Stomach (tissue), 4 donors: ENCODE measurements at regions not wholly inside any gene's neighbourhood (a gene's known extent, or its start where the extent isn't known, plus 50 kb on each side); places are given as distances from the start of the nearest gene placed in this dataset.

Experiments used
- EP300 ChIP-seq: sonication (generic); formaldehyde crosslinking; IDR thresholded peaks from one replicate; pipeline ENCODE4 v1.6.1; 2017; ENCODE audit warnings: antibody characterized with exemption
- POLR2A ChIP-seq, 4 donors: fragments of 450-650 bp; IDR thresholded peaks; one replicate each; pipeline ENCODE4 v1.6.1; 2016; ENCODE audit warnings: antibody characterized with exemption in 4 of 4, control low read depth in 2 of 4, mild to moderate bottlenecking in 1 of 4, moderate library complexity in 1 of 4
- POLR2AphosphoS5 ChIP-seq, 3 donors: sonication (generic); formaldehyde crosslinking; IDR thresholded peaks; one replicate each; pipeline ENCODE4 v1.6.1; 2016; ENCODE audit warnings: antibody characterized with exemption in 3 of 3
- TF ChIP-seq, protein P1 (sequence below), 7 experiments: fragments of 450-650 bp in 4 of 7; fragments of 200-600 bp in 3 of 7; sonication (generic) in 3 of 7; IDR thresholded peaks; one replicate each; pipeline ENCODE4 v1.5.1; 2016 to 2019; ENCODE audit warnings: antibody characterized with exemption in 7 of 7, control low read depth in 2 of 7, mild to moderate bottlenecking in 1 of 7

DNA sequence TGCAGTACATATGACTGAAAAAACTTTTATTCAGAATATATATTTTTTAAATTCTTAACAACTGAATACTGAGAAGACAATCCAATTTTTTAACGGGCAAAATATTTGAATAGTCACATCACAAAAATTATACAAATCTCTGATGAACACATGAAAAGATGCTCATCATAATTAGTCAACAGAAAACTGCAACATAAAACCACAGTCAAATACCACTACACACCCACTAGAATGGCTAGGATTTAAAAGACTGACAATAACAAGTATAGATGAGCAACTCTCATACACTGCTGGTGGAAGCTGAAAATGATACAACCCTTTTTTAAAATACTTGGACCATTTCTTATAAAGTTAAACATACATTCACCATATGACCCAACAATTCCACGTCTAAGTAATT is 87.7 kb upstream of the TNFSF4 start:
- TF ChIP-seq POLR2AphosphoS5 (IDR thresholded peaks at IDR 0.05) (no peak), POLR2A (IDR thresholded peaks at IDR 0.05) (no peak), EP300 (no peak)
- TF ChIP-seq, protein P1, sequence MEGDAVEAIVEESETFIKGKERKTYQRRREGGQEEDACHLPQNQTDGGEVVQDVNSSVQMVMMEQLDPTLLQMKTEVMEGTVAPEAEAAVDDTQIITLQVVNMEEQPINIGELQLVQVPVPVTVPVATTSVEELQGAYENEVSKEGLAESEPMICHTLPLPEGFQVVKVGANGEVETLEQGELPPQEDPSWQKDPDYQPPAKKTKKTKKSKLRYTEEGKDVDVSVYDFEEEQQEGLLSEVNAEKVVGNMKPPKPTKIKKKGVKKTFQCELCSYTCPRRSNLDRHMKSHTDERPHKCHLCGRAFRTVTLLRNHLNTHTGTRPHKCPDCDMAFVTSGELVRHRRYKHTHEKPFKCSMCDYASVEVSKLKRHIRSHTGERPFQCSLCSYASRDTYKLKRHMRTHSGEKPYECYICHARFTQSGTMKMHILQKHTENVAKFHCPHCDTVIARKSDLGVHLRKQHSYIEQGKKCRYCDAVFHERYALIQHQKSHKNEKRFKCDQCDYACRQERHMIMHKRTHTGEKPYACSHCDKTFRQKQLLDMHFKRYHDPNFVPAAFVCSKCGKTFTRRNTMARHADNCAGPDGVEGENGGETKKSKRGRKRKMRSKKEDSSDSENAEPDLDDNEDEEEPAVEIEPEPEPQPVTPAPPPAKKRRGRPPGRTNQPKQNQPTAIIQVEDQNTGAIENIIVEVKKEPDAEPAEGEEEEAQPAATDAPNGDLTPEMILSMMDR (IDR thresholded peaks at IDR 0.05): no peak
